Glutamatergic neuron (in vitro differentiated cells): ENCODE measurements at regions not wholly inside any gene's neighbourhood (a gene's known extent, or its start where the extent isn't known, plus 50 kb on each side); places are given as distances from the start of the nearest gene placed in this dataset.

Source experiments
- DNase-seq: peaks from one replicate; pipeline ENCODE4 v3.0.0; 2022
- H3K27ac Mint-ChIP-seq: one replicate; pipeline ENCODE4 v1.8.0; 2020; ENCODE audit warnings: mild to moderate bottlenecking, mixed read lengths, inconsistent platforms; ENCODE audit not compliant: unreplicated experiment
- H3K27me3 Mint-ChIP-seq: one replicate; pipeline ENCODE4 v1.8.0; 2020; ENCODE audit warnings: mild to moderate bottlenecking, moderate library complexity, mixed read lengths, inconsistent platforms; ENCODE audit not compliant: unreplicated experiment
- H3K36me3 Mint-ChIP-seq: one replicate; pipeline ENCODE4 v1.8.0; 2020; ENCODE audit warnings: mild to moderate bottlenecking, mixed read lengths, inconsistent platforms; ENCODE audit not compliant: unreplicated experiment
- H3K4me1 Mint-ChIP-seq: one replicate; pipeline ENCODE4 v1.8.0; 2020; ENCODE audit warnings: mild to moderate bottlenecking, low read depth, mixed read lengths, inconsistent platforms; ENCODE audit not compliant: unreplicated experiment
- H3K4me3 Mint-ChIP-seq: one replicate; pipeline ENCODE4 v1.8.0; 2020; ENCODE audit warnings: mild to moderate bottlenecking, mixed read lengths, inconsistent platforms; ENCODE audit not compliant: unreplicated experiment
- H3K9me3 Mint-ChIP-seq: one replicate; pipeline ENCODE4 v1.8.0; 2020; ENCODE audit warnings: mild to moderate bottlenecking, moderate library complexity, mixed read lengths, inconsistent platforms; ENCODE audit not compliant: unreplicated experiment
- TF ChIP-seq, protein P1 (sequence below): fragments of 200-600 bp; sonication (generic); IDR thresholded peaks from one replicate; pipeline ENCODE4 v1.5.0; 2021; ENCODE audit not compliant: partially characterized antibody, unreplicated experiment

DNA sequence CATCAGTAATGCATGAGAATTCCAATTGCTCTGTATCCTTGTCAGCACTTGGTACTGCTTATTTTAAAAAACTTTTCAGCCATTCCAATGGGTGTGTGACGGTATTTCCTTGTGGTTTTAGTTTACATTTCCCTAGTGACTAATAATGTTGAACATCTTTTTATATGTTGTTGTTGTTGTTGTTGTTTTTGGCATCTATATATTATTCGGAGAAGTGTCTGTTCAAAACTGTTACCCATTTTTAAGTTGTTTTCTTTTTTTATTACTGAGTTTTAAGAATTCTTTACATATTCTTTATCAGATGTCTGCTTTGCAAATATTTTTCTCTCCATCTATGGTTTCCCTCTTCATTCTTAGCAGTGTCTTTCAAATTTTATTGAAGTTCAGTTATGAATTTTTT lies 231.1 kb upstream of the POU3F1 start:
- DNase-seq, result no peak
- Mint-ChIP-seq H3K36me3 (peaks cover 28% of the 10 kb centered on the region), H3K4me1 (peaks cover 23% of the 10 kb centered on the region), H3K9me3 (peaks cover 17% of the 10 kb centered on the region), H3K27me3 (no peaks in the 10 kb centered on the region), H3K27ac (no peak overlapping the region), H3K4me3 (no peak overlapping the region)
- TF ChIP-seq, protein P1, sequence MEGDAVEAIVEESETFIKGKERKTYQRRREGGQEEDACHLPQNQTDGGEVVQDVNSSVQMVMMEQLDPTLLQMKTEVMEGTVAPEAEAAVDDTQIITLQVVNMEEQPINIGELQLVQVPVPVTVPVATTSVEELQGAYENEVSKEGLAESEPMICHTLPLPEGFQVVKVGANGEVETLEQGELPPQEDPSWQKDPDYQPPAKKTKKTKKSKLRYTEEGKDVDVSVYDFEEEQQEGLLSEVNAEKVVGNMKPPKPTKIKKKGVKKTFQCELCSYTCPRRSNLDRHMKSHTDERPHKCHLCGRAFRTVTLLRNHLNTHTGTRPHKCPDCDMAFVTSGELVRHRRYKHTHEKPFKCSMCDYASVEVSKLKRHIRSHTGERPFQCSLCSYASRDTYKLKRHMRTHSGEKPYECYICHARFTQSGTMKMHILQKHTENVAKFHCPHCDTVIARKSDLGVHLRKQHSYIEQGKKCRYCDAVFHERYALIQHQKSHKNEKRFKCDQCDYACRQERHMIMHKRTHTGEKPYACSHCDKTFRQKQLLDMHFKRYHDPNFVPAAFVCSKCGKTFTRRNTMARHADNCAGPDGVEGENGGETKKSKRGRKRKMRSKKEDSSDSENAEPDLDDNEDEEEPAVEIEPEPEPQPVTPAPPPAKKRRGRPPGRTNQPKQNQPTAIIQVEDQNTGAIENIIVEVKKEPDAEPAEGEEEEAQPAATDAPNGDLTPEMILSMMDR, result no peak

DNA sequence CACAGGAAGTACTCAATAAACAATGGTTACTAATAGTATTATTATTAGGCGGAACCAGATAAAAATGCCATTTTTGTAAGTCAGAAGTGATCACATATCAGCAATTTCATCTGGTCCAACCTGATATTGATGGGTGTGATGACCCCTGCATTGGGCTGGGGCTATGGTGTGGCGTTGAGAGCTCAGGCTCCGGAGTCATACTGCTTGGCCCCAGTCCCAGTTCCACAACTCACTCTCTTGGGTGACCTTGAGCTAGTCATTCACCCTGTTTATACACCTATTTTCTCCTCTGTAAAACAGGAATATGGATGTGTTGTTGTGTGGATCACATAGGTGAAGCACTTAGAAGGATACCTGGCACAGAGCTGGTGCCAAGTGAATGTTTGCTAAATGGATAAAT lies 229.4 kb upstream of the POU3F1 start:
- TF ChIP-seq, protein P1, result no peak
- peaks cover 23% of the 10 kb centered on the region for H3K36me3 Mint-ChIP-seq
- no peaks in the 10 kb centered on the region for H3K27me3 Mint-ChIP-seq
- H3K4me1 Mint-ChIP-seq, result peaks cover 16% of the 10 kb centered on the region
- DNase-seq, result no peak
- H3K9me3 Mint-ChIP-seq, result peaks cover 15% of the 10 kb centered on the region
- no peak overlapping the region for H3K4me3 Mint-ChIP-seq
- no peak overlapping the region for H3K27ac Mint-ChIP-seq

DNA sequence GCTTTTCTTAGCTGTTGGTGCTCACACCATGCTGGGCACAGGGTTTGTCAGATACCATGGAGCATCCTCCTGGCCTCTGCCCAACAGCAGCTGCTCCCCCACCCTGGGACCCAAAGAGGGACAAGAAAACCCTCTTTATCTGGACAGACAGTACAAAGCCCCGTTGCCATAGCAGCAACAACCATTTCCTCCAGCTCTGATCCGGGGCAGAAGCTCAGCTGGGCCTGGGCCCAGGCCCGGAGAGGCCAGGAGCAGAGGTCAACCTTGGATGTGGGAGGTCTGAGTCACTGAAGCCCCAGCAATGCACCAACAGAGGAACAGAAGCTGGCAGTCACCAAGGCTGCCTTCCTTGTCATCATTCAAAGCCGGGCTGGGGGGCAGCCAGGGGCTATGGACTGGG lies 228.4 kb upstream of the POU3F1 start:
- Mint-ChIP-seq H3K27me3 (peaks cover 2% of the 10 kb centered on the region), H3K27ac (no peak overlapping the region), H3K9me3 (peaks cover 15% of the 10 kb centered on the region), H3K4me3 (no peak overlapping the region), H3K4me1 (peaks cover 16% of the 10 kb centered on the region), H3K36me3 (peaks cover 22% of the 10 kb centered on the region)
- no peak for DNase-seq
- TF ChIP-seq, protein P1, result no peak

DNA sequence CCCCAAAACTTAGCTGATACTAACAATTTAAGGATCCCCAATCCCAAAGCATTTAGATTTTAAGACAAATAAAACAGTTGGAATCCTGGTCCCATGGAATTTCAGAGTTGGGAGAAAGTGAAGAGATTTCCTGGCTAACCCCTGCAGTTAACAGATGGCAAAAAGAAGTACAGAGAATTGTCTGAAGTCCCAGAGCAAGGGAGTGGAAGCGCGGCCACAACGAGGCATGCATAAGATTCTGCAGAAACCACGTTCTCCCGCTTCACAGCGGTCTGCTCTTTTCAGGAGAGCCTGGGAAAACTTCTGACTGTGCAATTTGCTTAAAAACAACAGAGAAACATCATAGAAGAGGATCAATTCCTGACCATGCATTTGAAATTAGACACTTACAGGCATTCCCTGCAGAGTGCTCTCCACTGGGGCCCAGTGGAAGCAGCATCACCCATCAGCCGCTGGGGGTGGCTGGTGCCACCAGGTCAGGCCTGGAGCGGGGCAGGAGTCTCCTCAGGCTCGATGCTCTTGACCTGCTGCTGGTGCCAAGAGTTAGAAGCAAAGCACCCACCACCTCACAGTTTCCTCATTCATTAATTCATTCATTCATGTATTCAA lies 226.7 kb upstream of the POU3F1 start:
- DNase-seq, result no peak
- Mint-ChIP-seq H3K9me3 (peaks cover 9% of the 10 kb centered on the region), H3K27ac (no peak overlapping the region), H3K4me3 (no peak overlapping the region), H3K27me3 (peaks cover 2% of the 10 kb centered on the region), H3K36me3 (peaks cover 9% of the 10 kb centered on the region), H3K4me1 (peaks cover 16% of the 10 kb centered on the region)
- TF ChIP-seq, protein P1, result no peak

DNA sequence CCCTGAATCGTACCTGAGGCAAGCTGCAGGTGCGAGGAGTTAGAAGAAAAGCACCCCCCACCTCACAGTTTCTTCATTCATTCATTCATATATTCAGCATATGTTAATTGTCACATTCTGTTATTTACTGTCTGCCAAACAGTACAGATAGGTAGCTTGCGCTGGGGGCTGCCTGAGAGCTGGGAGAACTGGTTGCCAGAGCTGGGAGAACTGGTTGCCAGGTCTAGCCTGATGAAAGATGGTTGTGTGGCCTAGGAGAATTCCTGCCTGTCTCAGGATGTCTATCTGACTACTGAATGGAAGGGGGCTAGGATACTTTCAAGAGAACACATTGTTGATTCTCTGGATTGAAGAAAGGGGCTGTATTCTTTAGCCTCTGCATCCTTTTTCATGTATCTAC lies 225.9 kb upstream of the POU3F1 start:
- TF ChIP-seq, protein P1, result no peak
- H3K9me3 Mint-ChIP-seq, result peaks cover 5% of the 10 kb centered on the region
- H3K4me3 Mint-ChIP-seq, result no peak overlapping the region
- DNase-seq, result no peak
- peaks cover 3% of the 10 kb centered on the region for H3K36me3 Mint-ChIP-seq
- H3K4me1 Mint-ChIP-seq, result peaks cover 16% of the 10 kb centered on the region
- peaks cover 2% of the 10 kb centered on the region for H3K27me3 Mint-ChIP-seq
- no peak overlapping the region for H3K27ac Mint-ChIP-seq
